HG03159 (cell line): ENCODE measurements at regions not wholly inside any gene's neighbourhood (a gene's known extent, or its start where the extent isn't known, plus 50 kb on each side); places are given as distances from the start of the nearest gene placed in this dataset.
"Not testable (repeated sequence)": the region's sequence is repeated elsewhere in the genome, so short reads cannot be mapped to it uniquely, and the experiment has no call there.

ENCODE experiments used
- ATAC-seq: cut with Tn5 transposase; IDR thresholded peaks from one replicate; pipeline ENCODE4 v1.9.1; 2021; ENCODE audit warnings: mild to moderate bottlenecking, moderate library complexity; ENCODE audit not compliant: unreplicated experiment

GRCh38 chr4:122100508-122100907 lies 51.6 kb upstream of the BLTP1 start:
- no peak for ATAC-seq

DNA sequence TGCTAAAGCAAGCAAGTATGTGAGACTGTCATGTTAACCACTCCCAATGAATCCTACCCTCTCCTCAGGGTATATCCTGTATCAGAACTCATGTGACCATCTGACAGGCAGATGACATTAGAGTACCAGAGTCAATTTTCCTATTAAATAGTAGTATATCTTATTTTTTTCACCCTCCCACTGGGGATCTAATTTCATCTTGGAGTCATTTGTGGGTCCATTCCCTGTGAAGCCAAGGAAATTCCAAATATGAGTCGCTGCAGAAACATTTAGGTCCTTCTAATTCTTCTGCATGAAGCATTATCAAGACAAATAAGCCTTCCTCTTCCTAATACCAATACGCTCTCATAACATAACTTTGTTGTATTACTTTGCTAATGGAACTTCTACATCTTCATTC lies 52.2 kb upstream of the BLTP1 start:
- no peak for ATAC-seq

GRCh38 chr4:122091836-122092405 lies 60.2 kb upstream of the BLTP1 start:
- ATAC-seq, result no peak

- ATAC-seq, result no peak
These were observed 60.7 kb upstream of the BLTP1 start for GRCh38 chr4:122091397-122091796.

- ATAC-seq, result no peak
These were observed 61.1 kb upstream of the BLTP1 start for GRCh38 chr4:122090989-122091388.

DNA sequence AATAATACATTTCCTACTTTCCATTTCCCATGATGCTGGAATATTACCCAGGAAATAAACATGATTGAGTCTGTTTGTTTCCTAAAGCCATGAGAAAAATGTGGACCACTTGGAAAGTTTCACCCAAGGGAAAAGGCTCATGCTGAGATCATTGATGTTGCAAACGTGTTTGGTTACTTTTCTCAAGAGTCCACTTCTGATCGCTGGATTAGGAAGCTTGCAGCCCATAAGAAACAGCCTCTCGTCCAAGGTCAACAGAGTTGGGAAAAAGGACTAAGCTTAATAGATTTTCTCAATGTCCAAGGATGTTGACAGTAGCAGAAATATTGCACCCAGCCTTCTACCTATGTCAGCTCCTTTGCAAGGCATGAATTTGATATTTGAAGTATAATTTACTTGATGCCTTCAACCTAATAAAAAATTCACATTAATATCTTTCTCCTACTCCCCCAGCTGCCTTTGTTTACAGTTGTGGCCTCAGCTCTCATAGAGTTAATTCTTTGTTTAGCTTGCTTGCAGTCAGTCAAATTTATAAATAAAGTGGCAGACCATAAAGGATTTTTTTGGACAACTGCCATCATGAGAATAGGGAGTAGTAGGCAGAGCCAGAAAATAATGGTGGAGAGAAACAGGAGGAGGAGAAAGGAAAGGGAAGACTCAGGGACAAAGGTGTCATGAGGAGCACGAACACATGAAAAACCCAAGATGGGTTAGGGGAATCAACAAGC lies 65.6 kb upstream of the BLTP1 start:
- ATAC-seq, result no peak

- ATAC-seq, result no peak
These were observed 68.1 kb upstream of the BLTP1 start for GRCh38 chr4:122083989-122084388.

GRCh38 chr4:122083351-122083750 lies 68.8 kb upstream of the BLTP1 start:
- ATAC-seq, result no peak

GRCh38 chr4:122082661-122083060 lies 69.5 kb upstream of the BLTP1 start:
- ATAC-seq, result no peak

DNA sequence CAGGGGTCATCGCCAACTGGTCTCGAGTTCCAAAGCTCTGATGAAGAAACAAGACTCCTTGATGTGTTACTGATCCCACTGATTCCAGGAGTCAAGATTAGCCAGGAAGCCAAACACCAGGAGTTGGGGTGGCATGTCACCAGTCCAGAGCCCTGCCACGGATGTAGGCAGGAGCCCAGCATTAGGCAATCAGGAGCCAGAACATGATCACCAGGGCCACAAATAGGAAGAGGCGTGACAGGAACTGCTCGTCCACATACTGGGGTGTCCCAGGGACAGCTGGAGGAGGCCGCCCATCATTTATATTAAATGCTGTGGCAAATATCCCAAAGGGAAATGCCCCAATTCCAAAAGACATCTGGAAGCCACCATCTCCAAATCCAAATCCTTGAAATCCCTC lies 74.5 kb upstream of the BLTP1 start:
- ATAC-seq, result not testable (repeated sequence)

GRCh38 chr4:122076835-122077234 lies 75.3 kb upstream of the BLTP1 start:
- not testable (repeated sequence) for ATAC-seq

DNA sequence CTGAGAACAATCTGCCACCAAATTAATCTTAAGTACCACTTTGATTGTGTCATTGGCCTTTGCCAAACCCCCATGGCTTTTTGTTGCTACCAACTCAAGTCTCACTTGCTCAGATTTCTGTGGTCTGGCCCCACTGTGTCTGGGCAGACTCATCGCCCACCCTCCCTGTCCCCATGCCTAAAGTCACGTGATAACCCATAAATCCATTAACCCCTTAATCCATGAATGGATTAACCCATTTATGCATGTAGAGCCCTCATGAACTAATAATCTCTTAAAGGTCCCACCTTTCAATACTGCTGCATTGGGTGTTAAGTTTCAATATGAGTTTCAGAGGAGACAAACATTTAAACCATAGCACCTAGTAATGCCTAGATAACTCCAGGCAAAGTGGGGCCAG lies 78.5 kb upstream of the BLTP1 start:
- no peak for ATAC-seq

GRCh38 chr4:122065915-122066314 lies 86.2 kb upstream of the BLTP1 start:
- ATAC-seq, result no peak

- ATAC-seq, result no peak
These were observed 87.0 kb upstream of the BLTP1 start for GRCh38 chr4:122065149-122065548.

- no peak for ATAC-seq
These were observed 98.9 kb upstream of the BLTP1 start for GRCh38 chr4:122053186-122053585.

GRCh38 chr4:122052677-122053076 lies 99.5 kb upstream of the BLTP1 start:
- ATAC-seq, result no peak

DNA sequence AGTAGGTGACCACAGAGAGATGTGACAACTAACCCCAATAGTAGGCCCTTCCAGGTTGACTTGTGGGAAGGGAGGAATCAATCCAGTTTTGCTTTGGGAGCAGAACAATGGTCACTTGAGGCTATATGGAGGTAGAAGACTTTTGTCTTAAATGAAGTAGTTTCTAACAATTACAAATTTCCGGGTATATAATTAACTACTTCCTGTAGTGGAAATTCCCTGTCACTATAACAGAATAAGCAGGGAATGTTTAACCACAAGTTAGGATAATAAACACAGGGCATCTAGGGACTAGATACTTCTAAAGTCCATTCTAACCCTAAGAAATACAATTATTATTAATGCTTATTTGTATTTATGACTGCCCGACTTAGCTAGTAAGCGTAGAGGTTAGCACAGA lies 99.0 kb upstream of the TRPC3 start:
- ATAC-seq, result no peak

GRCh38 chr4:122047456-122048425 lies 95.9 kb upstream of the TRPC3 start:
- no peak for ATAC-seq

- ATAC-seq, result no peak
These were observed 94.4 kb upstream of the TRPC3 start for GRCh38 chr4:122046255-122046654.

DNA sequence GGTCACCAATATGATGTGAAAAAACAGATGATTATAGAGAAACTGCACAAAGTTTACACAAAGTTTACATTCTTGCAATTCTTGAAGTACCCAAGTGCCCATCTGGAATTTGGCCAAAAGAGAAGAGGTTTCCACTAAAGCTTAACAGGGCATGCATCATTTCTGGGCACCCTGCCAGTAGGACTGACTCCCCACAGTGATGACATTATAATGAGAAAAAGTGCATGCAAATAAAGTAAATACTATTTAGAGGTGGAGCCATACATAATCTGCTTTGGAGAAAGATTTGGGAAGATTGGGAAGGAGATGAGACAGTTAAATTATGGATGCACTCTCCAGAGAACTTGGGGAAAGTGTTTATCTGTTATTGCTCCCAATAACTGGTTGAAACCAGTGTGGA lies 93.7 kb upstream of the TRPC3 start:
- no peak for ATAC-seq

DNA sequence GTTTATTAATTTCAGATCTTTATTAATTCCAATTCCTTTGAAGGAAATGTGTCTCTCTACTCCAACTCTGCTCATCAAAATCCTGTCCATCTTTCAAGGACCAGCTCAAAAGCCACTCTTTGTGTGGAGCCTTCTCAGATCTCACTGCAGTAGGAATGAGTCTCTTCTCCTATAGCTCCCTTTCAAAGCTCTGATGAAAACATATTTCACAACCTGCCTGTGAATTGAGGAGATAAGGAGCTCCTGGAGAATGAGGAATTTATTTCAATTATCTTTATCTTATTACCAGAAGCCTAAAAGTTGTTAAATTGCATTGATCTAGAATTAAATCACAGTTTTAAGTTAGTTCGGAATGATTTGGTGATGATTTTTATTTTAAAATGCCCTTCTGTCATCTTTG lies 92.6 kb upstream of the TRPC3 start:
- ATAC-seq, result no peak

DNA sequence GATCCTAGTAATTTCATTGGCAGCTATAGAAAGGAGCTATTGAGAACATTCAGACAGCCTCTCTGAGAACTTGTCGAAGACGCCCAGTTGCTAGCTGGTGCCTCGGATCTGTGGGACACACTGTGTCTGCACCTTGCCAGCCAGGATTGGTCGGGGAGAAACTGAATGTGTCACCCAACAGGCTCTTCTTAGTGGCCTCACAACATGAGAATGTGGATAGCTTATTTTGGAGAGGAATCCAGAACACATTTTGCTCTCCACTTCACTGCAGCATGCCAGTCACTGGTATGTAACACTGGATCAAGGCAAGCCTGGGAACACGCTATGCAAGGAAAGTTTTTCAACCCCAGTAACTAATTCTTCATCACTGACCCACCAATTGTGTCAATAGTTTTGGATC lies 89.5 kb upstream of the TRPC3 start:
- no peak for ATAC-seq
